ENCODE measurements at regions not wholly inside any gene's neighbourhood (a gene's known extent, or its start where the extent isn't known, plus 50 kb on each side); places are given as distances from the start of the nearest gene placed in this dataset.

DNA sequence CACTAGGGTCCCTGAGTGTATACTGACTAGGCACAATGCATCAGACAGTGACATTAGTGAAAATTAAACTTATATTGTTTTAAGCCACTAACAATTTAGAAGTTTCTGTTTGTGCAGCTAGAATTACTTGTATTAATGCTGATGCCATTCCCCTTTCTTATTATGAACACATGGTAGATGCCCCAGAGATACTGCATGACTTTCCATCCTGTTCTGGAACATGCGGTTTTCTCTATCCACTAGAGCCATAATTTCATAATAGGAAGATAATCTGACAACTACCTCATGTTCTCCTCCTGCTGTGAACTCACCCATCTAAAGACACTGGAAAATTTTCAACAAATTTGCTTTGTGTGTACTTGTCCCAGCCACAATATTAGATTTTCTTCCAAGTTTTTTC is 1256.4 kb downstream of the FAM181B start:
- no peak overlapping the region for H3K4me3 ChIP-seq
- no peak overlapping the region for H3K4me2 ChIP-seq
- no peaks in the 10 kb centered on the region for H3K4me1 ChIP-seq
- CTCF ChIA-PET, result no interaction called here
- DNase-seq (ENCODE audit: low read depth in 1 of 2, low spot score in 1 of 2) (no peak), FAIRE-seq (no peak), ATAC-seq (no peak)
- POLR2A ChIA-PET, result no interaction called here
- no peak overlapping the region for H3K27ac ChIP-seq
- 18% methylated on average over 1 of the region's 1 CpG for WGBS (ENCODE audit: missing lambda C conversion rate)
- H3K9me3 ChIP-seq, result no peaks in the 10 kb centered on the region
- TF ChIP-seq TFCP2L1 (CRISPR knock-in tag; IDR thresholded peaks at IDR 0.05), result no peak
- TF ChIP-seq, protein P1, sequence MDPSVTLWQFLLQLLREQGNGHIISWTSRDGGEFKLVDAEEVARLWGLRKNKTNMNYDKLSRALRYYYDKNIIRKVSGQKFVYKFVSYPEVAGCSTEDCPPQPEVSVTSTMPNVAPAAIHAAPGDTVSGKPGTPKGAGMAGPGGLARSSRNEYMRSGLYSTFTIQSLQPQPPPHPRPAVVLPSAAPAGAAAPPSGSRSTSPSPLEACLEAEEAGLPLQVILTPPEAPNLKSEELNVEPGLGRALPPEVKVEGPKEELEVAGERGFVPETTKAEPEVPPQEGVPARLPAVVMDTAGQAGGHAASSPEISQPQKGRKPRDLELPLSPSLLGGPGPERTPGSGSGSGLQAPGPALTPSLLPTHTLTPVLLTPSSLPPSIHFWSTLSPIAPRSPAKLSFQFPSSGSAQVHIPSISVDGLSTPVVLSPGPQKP (IDR thresholded peaks at IDR 0.05; ENCODE audit: low read depth, low read length), result no peak
- no peak for TF ChIP-seq HDAC2 (IDR thresholded peaks at IDR 0.05)
- no peak for TF ChIP-seq ESRRA (IDR thresholded peaks at IDR 0.05; ENCODE audit: borderline replicate concordance, low read length)
- TF ChIP-seq MYC (IDR thresholded peaks at IDR 0.05; ENCODE audit: borderline replicate concordance, low read length), result no peak
- TF ChIP-seq FOSB (CRISPR knock-in tag; IDR thresholded peaks at IDR 0.05), result no peak
- TF ChIP-seq, protein P2, sequence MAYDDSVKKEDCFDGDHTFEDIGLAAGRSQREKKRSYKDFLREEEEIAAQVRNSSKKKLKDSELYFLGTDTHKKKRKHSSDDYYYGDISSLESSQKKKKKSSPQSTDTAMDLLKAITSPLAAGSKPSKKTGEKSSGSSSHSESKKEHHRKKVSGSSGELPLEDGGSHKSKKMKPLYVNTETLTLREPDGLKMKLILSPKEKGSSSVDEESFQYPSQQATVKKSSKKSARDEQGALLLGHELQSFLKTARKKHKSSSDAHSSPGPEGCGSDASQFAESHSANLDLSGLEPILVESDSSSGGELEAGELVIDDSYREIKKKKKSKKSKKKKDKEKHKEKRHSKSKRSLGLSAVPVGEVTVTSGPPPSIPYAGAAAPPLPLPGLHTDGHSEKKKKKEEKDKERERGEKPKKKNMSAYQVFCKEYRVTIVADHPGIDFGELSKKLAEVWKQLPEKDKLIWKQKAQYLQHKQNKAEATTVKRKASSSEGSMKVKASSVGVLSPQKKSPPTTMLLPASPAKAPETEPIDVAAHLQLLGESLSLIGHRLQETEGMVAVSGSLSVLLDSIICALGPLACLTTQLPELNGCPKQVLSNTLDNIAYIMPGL (CRISPR knock-in tag; IDR thresholded peaks at IDR 0.05; ENCODE audit: borderline replicate concordance), result no peak
- TF ChIP-seq TP53 (CRISPR knock-in tag; IDR thresholded peaks at IDR 0.05), result no peak
- TF ChIP-seq, protein P3, sequence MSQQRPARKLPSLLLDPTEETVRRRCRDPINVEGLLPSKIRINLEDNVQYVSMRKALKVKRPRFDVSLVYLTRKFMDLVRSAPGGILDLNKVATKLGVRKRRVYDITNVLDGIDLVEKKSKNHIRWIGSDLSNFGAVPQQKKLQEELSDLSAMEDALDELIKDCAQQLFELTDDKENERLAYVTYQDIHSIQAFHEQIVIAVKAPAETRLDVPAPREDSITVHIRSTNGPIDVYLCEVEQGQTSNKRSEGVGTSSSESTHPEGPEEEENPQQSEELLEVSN (IDR thresholded peaks at IDR 0.05; ENCODE audit: borderline replicate concordance, low read depth), result no peak
- TF ChIP-seq, protein P4, sequence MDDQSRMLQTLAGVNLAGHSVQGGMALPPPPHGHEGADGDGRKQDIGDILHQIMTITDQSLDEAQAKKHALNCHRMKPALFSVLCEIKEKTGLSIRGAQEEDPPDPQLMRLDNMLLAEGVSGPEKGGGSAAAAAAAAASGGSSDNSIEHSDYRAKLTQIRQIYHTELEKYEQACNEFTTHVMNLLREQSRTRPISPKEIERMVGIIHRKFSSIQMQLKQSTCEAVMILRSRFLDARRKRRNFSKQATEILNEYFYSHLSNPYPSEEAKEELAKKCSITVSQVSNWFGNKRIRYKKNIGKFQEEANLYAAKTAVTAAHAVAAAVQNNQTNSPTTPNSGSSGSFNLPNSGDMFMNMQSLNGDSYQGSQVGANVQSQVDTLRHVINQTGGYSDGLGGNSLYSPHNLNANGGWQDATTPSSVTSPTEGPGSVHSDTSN (IDR thresholded peaks at IDR 0.05), result no peak
- TF ChIP-seq, protein P5, sequence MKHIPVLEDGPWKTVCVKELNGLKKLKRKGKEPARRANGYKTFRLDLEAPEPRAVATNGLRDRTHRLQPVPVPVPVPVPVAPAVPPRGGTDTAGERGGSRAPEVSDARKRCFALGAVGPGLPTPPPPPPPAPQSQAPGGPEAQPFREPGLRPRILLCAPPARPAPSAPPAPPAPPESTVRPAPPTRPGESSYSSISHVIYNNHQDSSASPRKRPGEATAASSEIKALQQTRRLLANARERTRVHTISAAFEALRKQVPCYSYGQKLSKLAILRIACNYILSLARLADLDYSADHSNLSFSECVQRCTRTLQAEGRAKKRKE (CRISPR knock-in tag; IDR thresholded peaks at IDR 0.05; ENCODE audit: low read depth), result no peak
- TF ChIP-seq CHD2 (IDR thresholded peaks at IDR 0.05; ENCODE audit: low read length, partially characterized antibody), result no peak
- TF ChIP-seq ZSCAN20 (CRISPR knock-in tag; IDR thresholded peaks at IDR 0.05), result no peak
- no peak for TF ChIP-seq POLR2AphosphoS2 (conservative IDR thresholded peaks at IDR 0.05; ENCODE audit: low read length)

DNA sequence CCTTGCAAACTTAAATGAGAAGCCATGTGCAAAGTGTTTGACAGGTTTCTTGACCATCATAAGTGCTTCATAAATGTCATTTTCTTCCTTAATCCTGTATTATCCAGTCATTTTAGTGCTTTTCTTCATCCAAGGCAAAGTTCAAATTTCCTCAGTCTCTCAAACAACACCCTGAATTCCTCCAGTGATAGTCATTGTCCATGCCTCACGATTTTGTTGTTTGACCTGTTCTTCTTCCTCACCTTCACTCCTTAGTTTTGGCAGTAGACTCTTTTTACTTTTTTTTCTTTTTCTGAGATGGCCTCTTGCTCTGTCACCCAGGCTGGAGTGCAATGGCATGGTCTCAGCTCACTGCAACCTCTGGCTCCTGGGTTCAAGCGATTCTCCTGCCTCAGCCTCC is 1257.3 kb downstream of the FAM181B start:
- ATAC-seq (no peak), FAIRE-seq (no peak), DNase-seq (ENCODE audit: low read depth in 1 of 2, low spot score in 1 of 2) (no peak)
- Histone ChIP-seq H3K27ac (no peak overlapping the region), H3K4me1 (no peaks in the 10 kb centered on the region), H3K4me2 (no peak overlapping the region), H3K9me3 (no peaks in the 10 kb centered on the region), H3K4me3 (no peak overlapping the region)
- 0% methylated on average over 2 of the region's 2 CpGs for whole genome bisulfite sequencing (ENCODE audit: missing lambda C conversion rate)
- POLR2A ChIA-PET, result no interaction called here
- no peak for TF ChIP-seq ZNF302 (CRISPR knock-in tag; IDR thresholded peaks at IDR 0.05)
- TF ChIP-seq CBX2 (IDR thresholded peaks at IDR 0.05; ENCODE audit: borderline replicate concordance, low read depth), result no peak
- TF ChIP-seq, protein P2 (CRISPR knock-in tag; IDR thresholded peaks at IDR 0.05; ENCODE audit: borderline replicate concordance), result no peak
- TF ChIP-seq KDM1A (IDR thresholded peaks at IDR 0.05; ENCODE audit: low read depth), result no peak
- TF ChIP-seq RAD21 (conservative IDR thresholded peaks at IDR 0.05 in 1 of 2, IDR thresholded peaks at IDR 0.05 in 1 of 2), result no peak
- TF ChIP-seq POLR2AphosphoS2 (conservative IDR thresholded peaks at IDR 0.05; ENCODE audit: low read length), result no peak
- CTCF ChIA-PET, result no interaction called here
